ENCODE measurements at regions not wholly inside any gene's neighbourhood (a gene's known extent, or its start where the extent isn't known, plus 50 kb on each side); places are given as distances from the start of the nearest gene placed in this dataset.

GRCh38 chr2:38165698-38166097 is 89.7 kb upstream of the CYP1B1 start:
- H3K27me3 ChIP-seq, result no peaks in the 10 kb centered on the region
- H3K36me3 ChIP-seq (replicated peaks; ENCODE audit: insufficient read depth, low read depth), result no peaks in the 10 kb centered on the region
- H3K27ac ChIP-seq, result no peak overlapping the region
- H3K79me2 ChIP-seq, result no peaks in the 10 kb centered on the region
- DNase-seq (ENCODE audit: low spot score), result no peak
- H2AFZ ChIP-seq, result no peak overlapping the region
- WGBS (ENCODE audit: low lambda C conversion rate, missing lambda C conversion rate), result 92% methylated on average over 2 of the region's 2 CpGs
- no peaks in the 10 kb centered on the region for H3K9me2 ChIP-seq (replicated peaks; ENCODE audit: insufficient read depth)
- H3K4me2 ChIP-seq, result no peak overlapping the region
- H3K4me3 ChIP-seq, result no peak overlapping the region
- no peaks in the 10 kb centered on the region for H3K9me3 ChIP-seq (ENCODE audit: low read depth)
- H4K20me1 ChIP-seq (ENCODE audit: insufficient read depth, poor library complexity, severe bottlenecking), result no peaks in the 10 kb centered on the region
- no peak for TF ChIP-seq EZH2 (IDR thresholded peaks at IDR 0.05; ENCODE audit: borderline replicate concordance)
- no peak for TF ChIP-seq CTCF (IDR thresholded peaks at IDR 0.05; ENCODE audit: poor library complexity)
- no peak for TF ChIP-seq EZH2phosphoT487 (IDR thresholded peaks at IDR 0.05; ENCODE audit: low read depth, severe bottlenecking, unreplicated experiment)
- H3K4me1 ChIP-seq (ENCODE audit: insufficient read depth), result no peaks in the 10 kb centered on the region

- Histone ChIP-seq H3K4me3 (no peak overlapping the region), H3K27me3 (no peaks in the 10 kb centered on the region), H3K4me1 (ENCODE audit: insufficient read depth) (no peaks in the 10 kb centered on the region), H3K9me3 (ENCODE audit: low read depth) (no peaks in the 10 kb centered on the region), H2AFZ (no peak overlapping the region), H3K9me2 (replicated peaks; ENCODE audit: insufficient read depth) (no peaks in the 10 kb centered on the region), H3K36me3 (replicated peaks; ENCODE audit: insufficient read depth, low read depth) (no peaks in the 10 kb centered on the region), H3K4me2 (no peak overlapping the region), H4K20me1 (ENCODE audit: insufficient read depth, poor library complexity, severe bottlenecking) (no peaks in the 10 kb centered on the region), H3K79me2 (no peaks in the 10 kb centered on the region), H3K27ac (no peak overlapping the region)
- no peak for DNase-seq (ENCODE audit: low spot score)
- TF ChIP-seq EZH2phosphoT487 (IDR thresholded peaks at IDR 0.05; ENCODE audit: low read depth, severe bottlenecking, unreplicated experiment), result no peak
- no peak for TF ChIP-seq CTCF (IDR thresholded peaks at IDR 0.05; ENCODE audit: poor library complexity)
- no peak for TF ChIP-seq EZH2 (IDR thresholded peaks at IDR 0.05; ENCODE audit: borderline replicate concordance)
- WGBS (ENCODE audit: low lambda C conversion rate, missing lambda C conversion rate), result 94% methylated on average over 4 of the region's 4 CpGs
Observed at GRCh38 chr2:38164881-38165280, 88.9 kb upstream of the CYP1B1 start.

DNA sequence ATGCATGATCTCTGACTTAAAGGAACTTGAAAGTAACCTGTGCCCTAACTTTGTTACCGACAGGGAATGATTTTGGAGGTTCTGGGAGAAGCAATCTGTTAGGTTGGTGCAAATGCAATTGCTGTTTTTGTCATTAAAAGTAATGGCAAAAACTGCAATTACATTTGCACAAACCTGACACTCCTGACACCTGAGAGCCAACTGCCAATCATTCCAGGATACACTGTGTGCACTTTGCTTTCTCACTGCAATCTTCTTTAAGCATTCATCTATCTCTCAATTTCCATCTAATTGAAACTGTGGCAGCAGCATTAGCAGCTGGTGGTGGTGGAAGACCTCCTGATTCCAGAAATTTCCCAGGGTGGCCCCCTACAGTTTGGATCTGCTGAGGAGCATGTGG is 87.6 kb upstream of the CYP1B1 start:
- H2AFZ ChIP-seq, result no peak overlapping the region
- H3K4me2 ChIP-seq, result no peak overlapping the region
- WGBS (ENCODE audit: low lambda C conversion rate, missing lambda C conversion rate), result 93% methylated on average over 1 of the region's 1 CpG

More for the DNA sequence above, 87.6 kb upstream of the CYP1B1 start:
- Histone ChIP-seq H4K20me1 (ENCODE audit: insufficient read depth, poor library complexity, severe bottlenecking) (no peaks in the 10 kb centered on the region), H3K36me3 (replicated peaks; ENCODE audit: insufficient read depth, low read depth) (no peaks in the 10 kb centered on the region), H3K27ac (no peak overlapping the region), H3K79me2 (no peaks in the 10 kb centered on the region), H3K9me3 (ENCODE audit: low read depth) (no peaks in the 10 kb centered on the region), H3K27me3 (no peaks in the 10 kb centered on the region), H3K4me1 (ENCODE audit: insufficient read depth) (peaks cover 7% of the 10 kb centered on the region), H3K9me2 (replicated peaks; ENCODE audit: insufficient read depth) (no peaks in the 10 kb centered on the region), H3K4me3 (no peak overlapping the region)
- TF ChIP-seq EZH2phosphoT487 (IDR thresholded peaks at IDR 0.05; ENCODE audit: low read depth, severe bottlenecking, unreplicated experiment), result no peak
- TF ChIP-seq CTCF (IDR thresholded peaks at IDR 0.05; ENCODE audit: poor library complexity), result no peak
- TF ChIP-seq EZH2 (IDR thresholded peaks at IDR 0.05; ENCODE audit: borderline replicate concordance), result no peak
- no peak for DNase-seq (ENCODE audit: low spot score)
